ENCODE measurements at regions not wholly inside any gene's neighbourhood (a gene's known extent, or its start where the extent isn't known, plus 50 kb on each side); places are given as distances from the start of the nearest gene placed in this dataset.

DNA sequence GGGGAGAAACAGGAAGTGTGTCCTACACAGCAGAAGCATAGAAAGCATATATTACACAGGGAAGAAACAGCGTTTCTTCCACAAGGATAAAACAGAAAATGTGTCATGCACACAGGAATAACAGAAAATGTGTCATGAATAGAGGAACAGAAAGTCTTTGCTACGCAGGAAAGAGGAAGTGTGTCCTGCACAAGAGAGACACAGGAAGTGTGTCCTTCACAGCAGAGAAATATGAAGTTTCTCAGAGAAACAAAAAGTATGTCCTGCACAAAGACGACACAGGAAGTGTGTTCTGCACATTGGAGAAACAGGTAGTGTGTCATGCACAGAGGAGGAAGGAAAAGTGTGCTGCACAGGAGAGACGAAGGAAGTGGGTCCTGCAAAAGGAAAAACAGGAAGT, 835.3 kb downstream of the CDY2B start:
- no peak overlapping the region for H2AK5ac ChIP-seq (ENCODE audit: low read length, severe bottlenecking)
- peak overlapping the region; percentile 70 for H4K8ac ChIP-seq (ENCODE audit: low read length)
- peak overlapping the region in 1 of 2 experiments; percentile 41 for H3K14ac ChIP-seq (ENCODE audit: low read length in 2 of 2)
- H3K9me3 ChIP-seq (ENCODE audit: control insufficient read depth, low read length) = no peaks in the 10 kb centered on the region
- H4K91ac ChIP-seq (ENCODE audit: low read length) = no peak overlapping the region
- H3K18ac ChIP-seq (ENCODE audit: low read depth in 1 of 2, low read length in 2 of 2) = peak overlapping the region; percentile 76 to 93
- H3K4me1 ChIP-seq (ENCODE audit: control insufficient read depth, insufficient read depth, low read depth, low read length) = no peaks in the 10 kb centered on the region
- no peak overlapping the region for H3K4me3 ChIP-seq (ENCODE audit: insufficient read depth in 1 of 2, low read depth in 1 of 2, low read length in 2 of 2)
- H2BK12ac ChIP-seq (ENCODE audit: low read length in 2 of 2) = peak overlapping the region in 1 of 2 experiments; percentile 63
- no peaks in the 10 kb centered on the region for H3K79me1 ChIP-seq (replicated peaks; ENCODE audit: low read length, poor library complexity, severe bottlenecking)
- peak overlapping the region in 1 of 2 experiments; percentile 79 for H3K4ac ChIP-seq (ENCODE audit: low read depth in 1 of 2, low read length in 2 of 2)
- H3K27ac ChIP-seq (ENCODE audit: low read length, poor library complexity, severe bottlenecking) = peak overlapping the region; percentile 65
- H3K36me3 ChIP-seq (ENCODE audit: control insufficient read depth in 1 of 2, insufficient read depth in 2 of 2, low read depth in 1 of 2, low read length in 2 of 2) = no peaks in the 10 kb centered on the region
- H2BK15ac ChIP-seq (ENCODE audit: low read depth, poor library complexity, severe bottlenecking) = no peak overlapping the region
- no peak for DNase-seq
- H2BK120ac ChIP-seq (ENCODE audit: low read depth, low read length) = peak overlapping the region; percentile 1
- H3K23ac ChIP-seq (ENCODE audit: low read length in 2 of 2) = no peak overlapping the region
- no peaks in the 10 kb centered on the region for H3K27me3 ChIP-seq (ENCODE audit: control insufficient read depth in 1 of 2, insufficient read depth in 1 of 2, low read length in 2 of 2)
- H2AFZ ChIP-seq (ENCODE audit: low read depth, low read length) = no peak overlapping the region
- H2BK5ac ChIP-seq (ENCODE audit: low read depth, low read length, poor library complexity, severe bottlenecking) = no peak overlapping the region
- H3K9ac ChIP-seq (ENCODE audit: low read length) = no peak overlapping the region
- no peak overlapping the region for H3K4me2 ChIP-seq (ENCODE audit: low read length, poor library complexity, severe bottlenecking)
- 45% methylated on average over 3 of the region's 4 CpGs for WGBS

- Histone ChIP-seq H3K4me2 (ENCODE audit: low read length, poor library complexity, severe bottlenecking) (no peak overlapping the region), H3K36me3 (ENCODE audit: control insufficient read depth in 1 of 2, insufficient read depth in 2 of 2, low read depth in 1 of 2, low read length in 2 of 2) (no peaks in the 10 kb centered on the region), H3K14ac (ENCODE audit: low read length in 2 of 2) (no peak overlapping the region), H3K9me3 (ENCODE audit: control insufficient read depth, low read length) (no peaks in the 10 kb centered on the region), H3K27ac (ENCODE audit: low read length, poor library complexity, severe bottlenecking) (peak overlapping the region; percentile 65), H2BK12ac (ENCODE audit: low read length in 2 of 2) (peak overlapping the region in 1 of 2 experiments; percentile 39), H3K18ac (ENCODE audit: low read depth in 1 of 2, low read length in 2 of 2) (peak overlapping the region in 1 of 2 experiments; percentile 93), H3K27me3 (ENCODE audit: control insufficient read depth in 1 of 2, insufficient read depth in 1 of 2, low read length in 2 of 2) (no peaks in the 10 kb centered on the region), H4K8ac (ENCODE audit: low read length) (peak overlapping the region; percentile 70), H3K23ac (ENCODE audit: low read length in 2 of 2) (no peak overlapping the region), H3K9ac (ENCODE audit: low read length) (no peak overlapping the region), H2AFZ (ENCODE audit: low read depth, low read length) (no peak overlapping the region), H2BK15ac (ENCODE audit: low read depth, poor library complexity, severe bottlenecking) (no peak overlapping the region), H2AK5ac (ENCODE audit: low read length, severe bottlenecking) (no peak overlapping the region), H3K4me1 (ENCODE audit: control insufficient read depth, insufficient read depth, low read depth, low read length) (no peaks in the 10 kb centered on the region), H3K4ac (ENCODE audit: low read depth in 1 of 2, low read length in 2 of 2) (peak overlapping the region in 1 of 2 experiments; percentile 11), H3K79me1 (replicated peaks; ENCODE audit: low read length, poor library complexity, severe bottlenecking) (no peaks in the 10 kb centered on the region), H2BK5ac (ENCODE audit: low read depth, low read length, poor library complexity, severe bottlenecking) (no peak overlapping the region), H3K4me3 (ENCODE audit: insufficient read depth in 1 of 2, low read depth in 1 of 2, low read length in 2 of 2) (no peak overlapping the region), H4K91ac (ENCODE audit: low read length) (peak overlapping the region; percentile 27), H2BK120ac (ENCODE audit: low read depth, low read length) (no peak overlapping the region)
- peak; percentile 81 for DNase-seq
- WGBS = 15% methylated on average over 3 of the region's 3 CpGs
These were observed 835.7 kb downstream of the CDY2B start for GRCh38 chrY:17044272-17044671.

- Histone ChIP-seq H3K27ac (ENCODE audit: low read length, poor library complexity, severe bottlenecking) (no peak overlapping the region), H3K27me3 (ENCODE audit: control insufficient read depth in 1 of 2, insufficient read depth in 1 of 2, low read length in 2 of 2) (no peaks in the 10 kb centered on the region), H4K91ac (ENCODE audit: low read length) (no peak overlapping the region), H2BK120ac (ENCODE audit: low read depth, low read length) (no peak overlapping the region), H2BK15ac (ENCODE audit: low read depth, poor library complexity, severe bottlenecking) (no peak overlapping the region), H3K4ac (ENCODE audit: low read depth in 1 of 2, low read length in 2 of 2) (no peak overlapping the region), H3K4me2 (ENCODE audit: low read length, poor library complexity, severe bottlenecking) (no peak overlapping the region), H3K79me1 (replicated peaks; ENCODE audit: low read length, poor library complexity, severe bottlenecking) (no peaks in the 10 kb centered on the region), H2BK5ac (ENCODE audit: low read depth, low read length, poor library complexity, severe bottlenecking) (no peak overlapping the region), H3K4me3 (ENCODE audit: insufficient read depth in 1 of 2, low read depth in 1 of 2, low read length in 2 of 2) (no peak overlapping the region), H2BK12ac (ENCODE audit: low read length in 2 of 2) (no peak overlapping the region), H2AK5ac (ENCODE audit: low read length, severe bottlenecking) (no peak overlapping the region), H3K9me3 (ENCODE audit: control insufficient read depth, low read length) (no peaks in the 10 kb centered on the region), H3K23ac (ENCODE audit: low read length in 2 of 2) (no peak overlapping the region), H2AFZ (ENCODE audit: low read depth, low read length) (no peak overlapping the region), H4K8ac (ENCODE audit: low read length) (no peak overlapping the region), H3K36me3 (ENCODE audit: control insufficient read depth in 1 of 2, insufficient read depth in 2 of 2, low read depth in 1 of 2, low read length in 2 of 2) (no peaks in the 10 kb centered on the region), H3K14ac (ENCODE audit: low read length in 2 of 2) (no peak overlapping the region), H3K4me1 (ENCODE audit: control insufficient read depth, insufficient read depth, low read depth, low read length) (no peaks in the 10 kb centered on the region), H3K9ac (ENCODE audit: low read length) (no peak overlapping the region), H3K18ac (ENCODE audit: low read depth in 1 of 2, low read length in 2 of 2) (no peak overlapping the region)
- WGBS = 67% methylated on average over 2 of the region's 2 CpGs
- DNase-seq = peak; percentile 31
These were observed 841.6 kb downstream of the CDY2B start for GRCh38 chrY:17038439-17038838.

DNA sequence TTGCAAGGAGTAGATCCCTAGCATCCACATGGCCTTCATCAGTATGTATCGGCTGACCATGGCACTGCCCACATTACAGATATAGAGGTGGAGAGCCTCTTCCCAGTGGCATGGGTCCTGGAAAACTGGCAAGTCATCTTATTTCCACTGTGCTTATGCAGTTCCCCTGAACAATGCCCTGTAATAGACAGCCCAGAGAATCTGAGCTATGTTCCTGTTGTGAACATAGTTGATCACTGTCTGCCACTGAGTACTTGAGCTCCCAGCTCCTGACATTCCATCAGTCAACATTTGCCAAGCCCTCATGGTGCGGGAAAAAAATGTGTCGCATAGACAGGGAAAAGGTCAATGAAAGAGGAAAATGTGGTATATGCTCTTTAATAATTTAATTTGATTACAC, 861.9 kb downstream of the CDY2B start:
- Histone ChIP-seq H3K9ac (ENCODE audit: low read length) (no peak overlapping the region), H3K79me1 (replicated peaks; ENCODE audit: low read length, poor library complexity, severe bottlenecking) (no peaks in the 10 kb centered on the region), H4K91ac (ENCODE audit: low read length) (no peak overlapping the region), H3K9me3 (ENCODE audit: control insufficient read depth, low read length) (no peaks in the 10 kb centered on the region), H3K14ac (ENCODE audit: low read length in 2 of 2) (no peak overlapping the region), H3K4me1 (ENCODE audit: control insufficient read depth, insufficient read depth, low read depth, low read length) (no peaks in the 10 kb centered on the region), H2AK5ac (ENCODE audit: low read length, severe bottlenecking) (no peak overlapping the region), H3K4me3 (ENCODE audit: insufficient read depth in 1 of 2, low read depth in 1 of 2, low read length in 2 of 2) (no peak overlapping the region), H4K8ac (ENCODE audit: low read length) (no peak overlapping the region), H3K23ac (ENCODE audit: low read length in 2 of 2) (no peak overlapping the region), H2BK120ac (ENCODE audit: low read depth, low read length) (no peak overlapping the region), H2BK5ac (ENCODE audit: low read depth, low read length, poor library complexity, severe bottlenecking) (no peak overlapping the region), H3K4me2 (ENCODE audit: low read length, poor library complexity, severe bottlenecking) (no peak overlapping the region), H3K4ac (ENCODE audit: low read depth in 1 of 2, low read length in 2 of 2) (no peak overlapping the region), H3K18ac (ENCODE audit: low read depth in 1 of 2, low read length in 2 of 2) (no peak overlapping the region), H3K27me3 (ENCODE audit: control insufficient read depth in 1 of 2, insufficient read depth in 1 of 2, low read length in 2 of 2) (no peaks in the 10 kb centered on the region), H2BK12ac (ENCODE audit: low read length in 2 of 2) (no peak overlapping the region), H3K36me3 (ENCODE audit: control insufficient read depth in 1 of 2, insufficient read depth in 2 of 2, low read depth in 1 of 2, low read length in 2 of 2) (no peaks in the 10 kb centered on the region), H2AFZ (ENCODE audit: low read depth, low read length) (no peak overlapping the region), H3K27ac (ENCODE audit: low read length, poor library complexity, severe bottlenecking) (no peak overlapping the region), H2BK15ac (ENCODE audit: low read depth, poor library complexity, severe bottlenecking) (no peak overlapping the region)
- WGBS = 100% methylated on average over 1 of the region's 3 CpGs
- no peak for DNase-seq
